ENCODE measurements at regions not wholly inside any gene's neighbourhood (a gene's known extent, or its start where the extent isn't known, plus 50 kb on each side); places are given as distances from the start of the nearest gene placed in this dataset.

GRCh38 chr5:3237276-3237868, 358.3 kb upstream of the IRX1 start:
- Mint-ChIP-seq H3K4me1 (ENCODE audit: low read depth) (no peaks in the 10 kb centered on the region), H3K9me3 (ENCODE audit: low read depth) (peaks cover 12% of the 10 kb centered on the region)
- TF ChIP-seq CTCF (IDR thresholded peaks at IDR 0.05; ENCODE audit: unreplicated experiment): no peak

GRCh38 chr5:3234566-3234965, 361.1 kb upstream of the IRX1 start:
- no peaks in the 10 kb centered on the region for H3K36me3 Mint-ChIP-seq (ENCODE audit: insufficient read depth)
- DNase-seq (ENCODE audit: low spot score, unreplicated experiment): no peak
- H3K4me3 Mint-ChIP-seq (ENCODE audit: low read depth): no peak overlapping the region
- no peak for TF ChIP-seq CTCF (IDR thresholded peaks at IDR 0.05; ENCODE audit: unreplicated experiment)
- H3K27ac Mint-ChIP-seq: no peak overlapping the region
- no peaks in the 10 kb centered on the region for H3K27me3 Mint-ChIP-seq
- H3K4me1 Mint-ChIP-seq (ENCODE audit: low read depth): no peaks in the 10 kb centered on the region
- no peaks in the 10 kb centered on the region for H3K9me3 Mint-ChIP-seq (ENCODE audit: low read depth)

More at GRCh38 chr5:3237276-3237868, 358.3 kb upstream of the IRX1 start:
- Mint-ChIP-seq H3K27ac (no peak overlapping the region), H3K27me3 (no peaks in the 10 kb centered on the region), H3K4me3 (ENCODE audit: low read depth) (no peak overlapping the region), H3K36me3 (ENCODE audit: insufficient read depth) (peaks cover 2% of the 10 kb centered on the region)
- DNase-seq (ENCODE audit: low spot score, unreplicated experiment): no peak

- H3K4me3 Mint-ChIP-seq (ENCODE audit: low read depth): no peak overlapping the region
- no peak for TF ChIP-seq CTCF (IDR thresholded peaks at IDR 0.05; ENCODE audit: unreplicated experiment)
- H3K9me3 Mint-ChIP-seq (ENCODE audit: low read depth): peaks cover 2% of the 10 kb centered on the region
- no peak overlapping the region for H3K27ac Mint-ChIP-seq
- peaks cover 5% of the 10 kb centered on the region for H3K27me3 Mint-ChIP-seq
- H3K36me3 Mint-ChIP-seq (ENCODE audit: insufficient read depth): no peaks in the 10 kb centered on the region
- H3K4me1 Mint-ChIP-seq (ENCODE audit: low read depth): no peaks in the 10 kb centered on the region
- no peak for DNase-seq (ENCODE audit: low spot score, unreplicated experiment)
Observed at GRCh38 chr5:3230941-3231340, 364.7 kb upstream of the IRX1 start.

- peaks cover 8% of the 10 kb centered on the region for H3K27me3 Mint-ChIP-seq
- peaks cover 2% of the 10 kb centered on the region for H3K9me3 Mint-ChIP-seq (ENCODE audit: low read depth)
- no peak overlapping the region for H3K4me3 Mint-ChIP-seq (ENCODE audit: low read depth)
- TF ChIP-seq CTCF (IDR thresholded peaks at IDR 0.05; ENCODE audit: unreplicated experiment): no peak
- H3K27ac Mint-ChIP-seq: no peak overlapping the region
- H3K4me1 Mint-ChIP-seq (ENCODE audit: low read depth): no peaks in the 10 kb centered on the region
- no peaks in the 10 kb centered on the region for H3K36me3 Mint-ChIP-seq (ENCODE audit: insufficient read depth)
- no peak for DNase-seq (ENCODE audit: low spot score, unreplicated experiment)
Observed at GRCh38 chr5:3230254-3230653, 365.4 kb upstream of the IRX1 start.

- Mint-ChIP-seq H3K4me3 (ENCODE audit: low read depth) (no peak overlapping the region), H3K4me1 (ENCODE audit: low read depth) (no peaks in the 10 kb centered on the region), H3K27me3 (peaks cover 31% of the 10 kb centered on the region), H3K9me3 (ENCODE audit: low read depth) (peaks cover 2% of the 10 kb centered on the region), H3K27ac (no peak overlapping the region), H3K36me3 (ENCODE audit: insufficient read depth) (no peaks in the 10 kb centered on the region)
- no peak for DNase-seq (ENCODE audit: low spot score, unreplicated experiment)
- no peak for TF ChIP-seq CTCF (IDR thresholded peaks at IDR 0.05; ENCODE audit: unreplicated experiment)
Observed at GRCh38 chr5:3226196-3226920, 369.3 kb upstream of the IRX1 start.
